Heart left ventricle (tissue), 13 donors: ENCODE measurements at regions not wholly inside any gene's neighbourhood (a gene's known extent, or its start where the extent isn't known, plus 50 kb on each side); places are given as distances from the start of the nearest gene placed in this dataset.

Experiments used
- POLR2A ChIP-seq, 2 donors: fragments of 450-650 bp; IDR thresholded peaks; one replicate each; pipeline ENCODE4 v1.6.1; 2017; ENCODE audit warnings: antibody characterized with exemption in 2 of 2, mild to moderate bottlenecking in 2 of 2, moderate library complexity in 2 of 2
- TF ChIP-seq, protein P1 (sequence below), 12 donors: fragments of 200-600 bp; sonication (generic) in 4 of 12; IDR thresholded peaks; one replicate each; pipeline versions ENCODE4 v1.5.0 to v1.8.0; 2018 to 2022; ENCODE audit warnings: antibody characterized with exemption in 12 of 12, mild to moderate bottlenecking in 5 of 12
- donor health status: ischemic (EF 13 %, LVEDD 7.1; RV severe dilation, severe dysfunction).
- donor health status: DM: no; HTN: yes; CAD: no.
- donor health status: DM: no; HTN: no; CAD: no.
- donor health status: ischemic (EF 25% LVEDD 6.9; RV normal size, moderate dysfunction).
- donor health status: ischemic (EF 25% LVEDD 5.7; RV mildly dilated, moderate dysfunction).
- donor health status: ischemic (EF 35%, LVEDD 5.7; RV mildly dilated, moderate dysfunction).
- donor health status: nonischemic (EF 11% LVEDD 7.7; RV severe dilation, severe dysfunction).
- donor health status: DM: yes; HTN: yes; CAD: no.
- donor health status: PGD.
- donor health status: ischemic (EF 29% LVEDD 5.4; RV normal size, mild dysfunction).
- donor health status: nonischemic (EF 23%, LVEDD 6.1; RV moderate dilation, normal function).

DNA sequence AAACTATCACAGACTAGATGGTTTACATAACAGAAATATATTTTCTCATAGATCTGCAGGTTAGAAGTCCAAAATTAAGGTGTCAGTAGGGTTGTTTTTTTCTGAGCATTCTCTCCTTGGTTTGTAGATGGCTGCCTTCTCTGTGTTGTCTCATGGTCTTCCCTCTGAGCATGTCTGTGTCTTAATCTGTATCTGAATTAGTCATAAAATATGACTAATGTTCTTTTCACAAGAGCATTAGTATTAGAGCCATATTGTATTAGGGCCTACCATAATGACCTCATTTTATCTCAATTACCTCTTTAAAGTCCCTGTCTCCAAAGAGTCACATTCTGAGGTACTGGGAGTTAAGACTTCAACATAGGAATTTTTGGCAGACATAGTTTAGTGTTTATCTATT lies 77.2 kb upstream of the OBI1 start:
- TF ChIP-seq, protein P1, sequence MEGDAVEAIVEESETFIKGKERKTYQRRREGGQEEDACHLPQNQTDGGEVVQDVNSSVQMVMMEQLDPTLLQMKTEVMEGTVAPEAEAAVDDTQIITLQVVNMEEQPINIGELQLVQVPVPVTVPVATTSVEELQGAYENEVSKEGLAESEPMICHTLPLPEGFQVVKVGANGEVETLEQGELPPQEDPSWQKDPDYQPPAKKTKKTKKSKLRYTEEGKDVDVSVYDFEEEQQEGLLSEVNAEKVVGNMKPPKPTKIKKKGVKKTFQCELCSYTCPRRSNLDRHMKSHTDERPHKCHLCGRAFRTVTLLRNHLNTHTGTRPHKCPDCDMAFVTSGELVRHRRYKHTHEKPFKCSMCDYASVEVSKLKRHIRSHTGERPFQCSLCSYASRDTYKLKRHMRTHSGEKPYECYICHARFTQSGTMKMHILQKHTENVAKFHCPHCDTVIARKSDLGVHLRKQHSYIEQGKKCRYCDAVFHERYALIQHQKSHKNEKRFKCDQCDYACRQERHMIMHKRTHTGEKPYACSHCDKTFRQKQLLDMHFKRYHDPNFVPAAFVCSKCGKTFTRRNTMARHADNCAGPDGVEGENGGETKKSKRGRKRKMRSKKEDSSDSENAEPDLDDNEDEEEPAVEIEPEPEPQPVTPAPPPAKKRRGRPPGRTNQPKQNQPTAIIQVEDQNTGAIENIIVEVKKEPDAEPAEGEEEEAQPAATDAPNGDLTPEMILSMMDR (IDR thresholded peaks at IDR 0.05), result no peak
- no peak for TF ChIP-seq POLR2A (IDR thresholded peaks at IDR 0.05)
